GM18867 (cell line): ENCODE measurements at regions not wholly inside any gene's neighbourhood (a gene's known extent, or its start where the extent isn't known, plus 50 kb on each side); places are given as distances from the start of the nearest gene placed in this dataset.

ENCODE experiments used
- ATAC-seq: cut with Tn5 transposase; IDR thresholded peaks from one replicate; pipeline ENCODE4 v1.9.1; 2021; ENCODE audit warnings: mild to moderate bottlenecking, moderate library complexity; ENCODE audit not compliant: unreplicated experiment

GRCh38 chr3:459311-459670 lies 262.7 kb downstream of the CHL1 start:
- no peak for ATAC-seq

- ATAC-seq, result no peak
Observed at GRCh38 chr3:461006-461405, 264.4 kb downstream of the CHL1 start.

- no peak for ATAC-seq
Observed at GRCh38 chr3:462851-463250, 266.3 kb downstream of the CHL1 start.

GRCh38 chr3:463252-464192 lies 267.0 kb downstream of the CHL1 start:
- ATAC-seq, result peak; percentile 99

- ATAC-seq, result peak; percentile 38
Observed at GRCh38 chr3:464255-464654, 267.7 kb downstream of the CHL1 start.

- peak; percentile 34 for ATAC-seq
Observed at GRCh38 chr3:468172-468571, 271.6 kb downstream of the CHL1 start.

- no peak for ATAC-seq
Observed at GRCh38 chr3:473033-473800, 276.7 kb downstream of the CHL1 start.

- no peak for ATAC-seq
Observed at GRCh38 chr3:474828-475227, 278.3 kb downstream of the CHL1 start.

GRCh38 chr3:480070-480469 lies 283.5 kb downstream of the CHL1 start:
- peak; percentile 69 for ATAC-seq

- no peak for ATAC-seq
Observed at GRCh38 chr3:481111-481510, 284.5 kb downstream of the CHL1 start.

- peak; percentile 80 for ATAC-seq
Observed at GRCh38 chr3:481680-482079, 285.1 kb downstream of the CHL1 start.

GRCh38 chr3:482479-482878 lies 285.9 kb downstream of the CHL1 start:
- no peak for ATAC-seq

GRCh38 chr3:484341-484740 lies 287.8 kb downstream of the CHL1 start:
- ATAC-seq, result no peak

GRCh38 chr3:487614-488013 lies 291.1 kb downstream of the CHL1 start:
- no peak for ATAC-seq

- peak; percentile 76 for ATAC-seq
Observed at GRCh38 chr3:492586-493316, 296.2 kb downstream of the CHL1 start.

GRCh38 chr3:494190-494589 lies 297.6 kb downstream of the CHL1 start:
- no peak for ATAC-seq

- ATAC-seq, result no peak
Observed at GRCh38 chr3:498487-498886, 301.9 kb downstream of the CHL1 start.

GRCh38 chr3:499001-499761 lies 302.6 kb downstream of the CHL1 start:
- no peak for ATAC-seq

GRCh38 chr3:502486-502885 lies 305.9 kb downstream of the CHL1 start:
- ATAC-seq, result no peak

- no peak for ATAC-seq
Observed at GRCh38 chr3:513301-513700, 316.7 kb downstream of the CHL1 start.

GRCh38 chr3:514192-514591 lies 317.6 kb downstream of the CHL1 start:
- ATAC-seq, result no peak
